Stomach (tissue), 4 donors: ENCODE measurements at regions not wholly inside any gene's neighbourhood (a gene's known extent, or its start where the extent isn't known, plus 50 kb on each side); places are given as distances from the start of the nearest gene placed in this dataset.

ENCODE experiments used
- EP300 ChIP-seq: sonication (generic); formaldehyde crosslinking; IDR thresholded peaks from one replicate; pipeline ENCODE4 v1.6.1; 2017; ENCODE audit warnings: antibody characterized with exemption
- POLR2A ChIP-seq, 4 donors: fragments of 450-650 bp; IDR thresholded peaks; one replicate each; pipeline ENCODE4 v1.6.1; 2016; ENCODE audit warnings: antibody characterized with exemption in 4 of 4, control low read depth in 2 of 4, mild to moderate bottlenecking in 1 of 4, moderate library complexity in 1 of 4
- POLR2AphosphoS5 ChIP-seq, 3 donors: sonication (generic); formaldehyde crosslinking; IDR thresholded peaks; one replicate each; pipeline ENCODE4 v1.6.1; 2016; ENCODE audit warnings: antibody characterized with exemption in 3 of 3
- TF ChIP-seq, protein P1 (sequence below), 7 experiments: fragments of 450-650 bp in 4 of 7; fragments of 200-600 bp in 3 of 7; sonication (generic) in 3 of 7; IDR thresholded peaks; one replicate each; pipeline ENCODE4 v1.5.1; 2016 to 2019; ENCODE audit warnings: antibody characterized with exemption in 7 of 7, control low read depth in 2 of 7, mild to moderate bottlenecking in 1 of 7

DNA sequence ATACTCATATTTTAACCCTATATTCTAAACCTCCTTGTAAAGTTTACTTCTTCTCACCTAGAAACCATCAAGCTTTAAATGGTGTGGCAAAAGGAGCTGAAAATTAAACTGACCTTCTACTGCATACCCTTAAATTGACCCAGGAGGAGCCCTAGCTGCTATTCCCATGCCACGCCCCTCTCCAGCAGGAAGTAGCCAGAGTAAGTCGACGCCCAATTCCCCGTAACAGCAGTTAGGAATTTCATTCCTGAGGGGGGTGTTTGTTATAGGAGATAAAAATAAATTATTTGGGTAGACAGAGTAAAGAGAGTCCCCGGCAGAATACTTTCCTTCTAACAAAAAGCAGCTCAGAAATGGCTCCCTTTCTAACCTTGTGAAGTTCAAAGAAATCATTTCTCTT, 111.8 kb upstream of the FAM174A start:
- TF ChIP-seq POLR2A (IDR thresholded peaks at IDR 0.05) (no peak), POLR2AphosphoS5 (IDR thresholded peaks at IDR 0.05) (no peak), EP300 (no peak)
- TF ChIP-seq, protein P1, sequence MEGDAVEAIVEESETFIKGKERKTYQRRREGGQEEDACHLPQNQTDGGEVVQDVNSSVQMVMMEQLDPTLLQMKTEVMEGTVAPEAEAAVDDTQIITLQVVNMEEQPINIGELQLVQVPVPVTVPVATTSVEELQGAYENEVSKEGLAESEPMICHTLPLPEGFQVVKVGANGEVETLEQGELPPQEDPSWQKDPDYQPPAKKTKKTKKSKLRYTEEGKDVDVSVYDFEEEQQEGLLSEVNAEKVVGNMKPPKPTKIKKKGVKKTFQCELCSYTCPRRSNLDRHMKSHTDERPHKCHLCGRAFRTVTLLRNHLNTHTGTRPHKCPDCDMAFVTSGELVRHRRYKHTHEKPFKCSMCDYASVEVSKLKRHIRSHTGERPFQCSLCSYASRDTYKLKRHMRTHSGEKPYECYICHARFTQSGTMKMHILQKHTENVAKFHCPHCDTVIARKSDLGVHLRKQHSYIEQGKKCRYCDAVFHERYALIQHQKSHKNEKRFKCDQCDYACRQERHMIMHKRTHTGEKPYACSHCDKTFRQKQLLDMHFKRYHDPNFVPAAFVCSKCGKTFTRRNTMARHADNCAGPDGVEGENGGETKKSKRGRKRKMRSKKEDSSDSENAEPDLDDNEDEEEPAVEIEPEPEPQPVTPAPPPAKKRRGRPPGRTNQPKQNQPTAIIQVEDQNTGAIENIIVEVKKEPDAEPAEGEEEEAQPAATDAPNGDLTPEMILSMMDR (IDR thresholded peaks at IDR 0.05) = no peak
